ENCODE measurements at regions not wholly inside any gene's neighbourhood (a gene's known extent, or its start where the extent isn't known, plus 50 kb on each side); places are given as distances from the start of the nearest gene placed in this dataset.

- no peak for DNase-seq (ENCODE audit: low read depth)
- H3K4me3 ChIP-seq (ENCODE audit: low read length) = no peak overlapping the region
- no peak for TF ChIP-seq CTCF (IDR thresholded peaks at IDR 0.05; ENCODE audit: insufficient read depth, low read depth, low read length, missing control alignments)
Measured at GRCh38 chr5:180411948-180412347, 58.8 kb upstream of the GFPT2 start.

- TF ChIP-seq CTCF (IDR thresholded peaks at IDR 0.05; ENCODE audit: insufficient read depth, low read depth, low read length, missing control alignments) = no peak
- H3K4me3 ChIP-seq (ENCODE audit: low read length) = no peak overlapping the region
- no peak for DNase-seq (ENCODE audit: low read depth)
Measured at GRCh38 chr5:180414176-180414575, 61.0 kb upstream of the GFPT2 start.

GRCh38 chr5:180421672-180422071 is 68.5 kb upstream of the GFPT2 start:
- H3K4me3 ChIP-seq (ENCODE audit: low read length) = no peak overlapping the region
- TF ChIP-seq CTCF (IDR thresholded peaks at IDR 0.05; ENCODE audit: insufficient read depth, low read depth, low read length, missing control alignments) = no peak
- DNase-seq (ENCODE audit: low read depth) = no peak

- H3K4me3 ChIP-seq (ENCODE audit: low read length) = no peak overlapping the region
- TF ChIP-seq CTCF (IDR thresholded peaks at IDR 0.05; ENCODE audit: insufficient read depth, low read depth, low read length, missing control alignments) = no peak
- no peak for DNase-seq (ENCODE audit: low read depth)
Measured at GRCh38 chr5:180423133-180423532, 70.0 kb upstream of the GFPT2 start.

- no peak overlapping the region for H3K4me3 ChIP-seq (ENCODE audit: low read length)
- no peak for TF ChIP-seq CTCF (IDR thresholded peaks at IDR 0.05; ENCODE audit: insufficient read depth, low read depth, low read length, missing control alignments)
- DNase-seq (ENCODE audit: low read depth) = no peak
Measured at GRCh38 chr5:180423598-180423997, 70.5 kb upstream of the GFPT2 start.

GRCh38 chr5:180424094-180424493 is 70.1 kb upstream of the CNOT6 start:
- DNase-seq (ENCODE audit: low read depth) = no peak
- no peak overlapping the region for H3K4me3 ChIP-seq (ENCODE audit: low read length)
- TF ChIP-seq CTCF (IDR thresholded peaks at IDR 0.05; ENCODE audit: insufficient read depth, low read depth, low read length, missing control alignments) = no peak

- no peak for TF ChIP-seq CTCF (IDR thresholded peaks at IDR 0.05; ENCODE audit: insufficient read depth, low read depth, low read length, missing control alignments)
- DNase-seq (ENCODE audit: low read depth) = no peak
- H3K4me3 ChIP-seq (ENCODE audit: low read length) = no peak overlapping the region
Measured at GRCh38 chr5:180428598-180428997, 65.6 kb upstream of the CNOT6 start.

All from epithelial cell of esophagus (primary cell).